Suprapubic skin (tissue), 4 donors: ENCODE measurements at regions not wholly inside any gene's neighbourhood (a gene's known extent, or its start where the extent isn't known, plus 50 kb on each side); places are given as distances from the start of the nearest gene placed in this dataset.

Experiments
- DNase-seq, 2 donors: peaks; one replicate each; pipeline ENCODE4 v3.0.0-alpha.2; 2019; ENCODE audit warnings: low spot score in 2 of 2
- H3K27ac ChIP-seq: fragments of 200-600 bp; sonication (generic); one replicate; pipeline ENCODE4 v1.5.1; 2019
- H3K27me3 ChIP-seq: fragments of 200-600 bp; sonication (generic); one replicate; pipeline ENCODE4 v1.5.1; 2019
- H3K36me3 ChIP-seq: fragments of 200-600 bp; sonication (generic); one replicate; pipeline ENCODE4 v1.5.1; 2019
- H3K4me1 ChIP-seq: fragments of 200-600 bp; sonication (generic); one replicate; pipeline ENCODE4 v1.5.1; 2019
- H3K4me3 ChIP-seq: fragments of 200-600 bp; sonication (generic); one replicate; pipeline ENCODE4 v1.5.1; 2019; ENCODE audit warnings: mild to moderate bottlenecking
- H3K9me3 ChIP-seq: fragments of 200-600 bp; sonication (generic); one replicate; pipeline ENCODE4 v1.5.1; 2019
- EP300 ChIP-seq: sonication (generic); formaldehyde crosslinking; IDR thresholded peaks from one replicate; pipeline ENCODE4 v1.6.1; 2017; ENCODE audit warnings: antibody characterized with exemption
- POLR2A ChIP-seq, 2 donors: fragments of 450-650 bp; IDR thresholded peaks; one replicate each; pipeline ENCODE4 v1.6.1; 2017; ENCODE audit warnings: antibody characterized with exemption in 2 of 2, mild to moderate bottlenecking in 2 of 2, moderate library complexity in 2 of 2
- POLR2AphosphoS5 ChIP-seq, 3 donors: sonication (generic); formaldehyde crosslinking; IDR thresholded peaks; one replicate each; pipeline ENCODE4 v1.6.1; 2017; ENCODE audit warnings: antibody characterized with exemption in 3 of 3
- WGBS: methylation state at CpG from one replicate; pipeline ENCODE4 v1.1.5; 2018; 5-methylcytosine and 5-hydroxymethylcytosine counted together
- TF ChIP-seq, protein P1 (sequence below), 2 donors: fragments of 200-600 bp in 1 of 2; fragments of 450-650 bp in 1 of 2; sonication (generic) in 1 of 2; IDR thresholded peaks; one replicate each; pipeline ENCODE4 v1.5.1; 2016 to 2019; ENCODE audit warnings: antibody characterized with exemption in 2 of 2, mild to moderate bottlenecking in 1 of 2, moderate library complexity in 1 of 2

DNA sequence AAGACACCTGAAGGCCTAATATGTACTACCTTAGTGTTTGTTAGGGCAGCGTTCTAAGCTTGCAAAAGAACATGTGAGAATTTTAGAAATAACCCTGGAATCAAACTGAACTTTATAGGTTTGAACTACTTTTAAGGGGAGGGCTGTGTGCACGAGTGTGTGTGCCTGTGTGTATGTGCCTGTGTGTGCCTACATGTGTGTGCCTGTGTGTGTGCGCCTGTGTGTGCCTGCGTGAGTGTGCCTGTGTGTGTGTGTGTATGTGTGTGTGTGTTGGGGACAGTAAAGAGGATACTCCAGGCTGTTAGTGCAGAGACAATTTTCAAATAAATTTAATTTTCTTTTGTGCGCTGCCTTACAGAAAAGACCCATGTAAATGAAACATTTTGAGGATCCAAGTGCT is 68.1 kb upstream of the WDR11 start:
- H3K27ac ChIP-seq: no peak overlapping the region

DNA sequence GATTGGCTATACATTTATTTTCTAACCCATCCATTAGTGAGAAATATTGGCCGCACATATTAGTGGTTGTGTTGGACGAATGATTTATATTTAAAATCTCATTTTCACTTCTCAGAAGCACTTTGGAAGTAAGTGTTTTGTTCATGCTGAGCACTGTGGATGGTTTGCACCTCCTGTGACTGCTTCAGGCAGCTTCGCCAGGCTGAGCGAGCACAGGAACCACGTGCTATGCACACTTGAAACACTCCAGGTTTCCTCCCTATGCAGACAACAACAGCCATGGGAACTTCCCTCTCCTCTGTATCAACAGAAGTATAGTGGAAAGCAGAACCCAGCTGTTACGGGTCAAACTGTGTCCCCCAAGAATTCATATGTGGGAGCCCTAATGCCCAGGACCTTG is 67.3 kb upstream of the WDR11 start:
- Histone ChIP-seq H3K4me3 (no peak overlapping the region), H3K27ac (no peak overlapping the region), H3K4me1 (no peaks in the 10 kb centered on the region), H3K36me3 (no peaks in the 10 kb centered on the region), H3K9me3 (no peaks in the 10 kb centered on the region), H3K27me3 (peaks cover under 1% of the 10 kb centered on the region)
- DNase-seq: no peak
- TF ChIP-seq, protein P1, sequence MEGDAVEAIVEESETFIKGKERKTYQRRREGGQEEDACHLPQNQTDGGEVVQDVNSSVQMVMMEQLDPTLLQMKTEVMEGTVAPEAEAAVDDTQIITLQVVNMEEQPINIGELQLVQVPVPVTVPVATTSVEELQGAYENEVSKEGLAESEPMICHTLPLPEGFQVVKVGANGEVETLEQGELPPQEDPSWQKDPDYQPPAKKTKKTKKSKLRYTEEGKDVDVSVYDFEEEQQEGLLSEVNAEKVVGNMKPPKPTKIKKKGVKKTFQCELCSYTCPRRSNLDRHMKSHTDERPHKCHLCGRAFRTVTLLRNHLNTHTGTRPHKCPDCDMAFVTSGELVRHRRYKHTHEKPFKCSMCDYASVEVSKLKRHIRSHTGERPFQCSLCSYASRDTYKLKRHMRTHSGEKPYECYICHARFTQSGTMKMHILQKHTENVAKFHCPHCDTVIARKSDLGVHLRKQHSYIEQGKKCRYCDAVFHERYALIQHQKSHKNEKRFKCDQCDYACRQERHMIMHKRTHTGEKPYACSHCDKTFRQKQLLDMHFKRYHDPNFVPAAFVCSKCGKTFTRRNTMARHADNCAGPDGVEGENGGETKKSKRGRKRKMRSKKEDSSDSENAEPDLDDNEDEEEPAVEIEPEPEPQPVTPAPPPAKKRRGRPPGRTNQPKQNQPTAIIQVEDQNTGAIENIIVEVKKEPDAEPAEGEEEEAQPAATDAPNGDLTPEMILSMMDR (IDR thresholded peaks at IDR 0.05): no peak
- TF ChIP-seq EP300: no peak
- 77% methylated on average over 6 of the region's 6 CpGs for WGBS

More for the DNA sequence above, 68.1 kb upstream of the WDR11 start:
- DNase-seq: no peak
- Histone ChIP-seq H3K4me1 (no peaks in the 10 kb centered on the region), H3K27me3 (peaks cover 4% of the 10 kb centered on the region), H3K36me3 (no peaks in the 10 kb centered on the region), H3K4me3 (no peak overlapping the region), H3K9me3 (no peaks in the 10 kb centered on the region)
- 73% methylated on average over 5 of the region's 5 CpGs for WGBS
- TF ChIP-seq, protein P1 (IDR thresholded peaks at IDR 0.05): no peak
- TF ChIP-seq EP300: no peak
- no peak for TF ChIP-seq POLR2AphosphoS5 (IDR thresholded peaks at IDR 0.05)
- no peak for TF ChIP-seq POLR2A (IDR thresholded peaks at IDR 0.05)

- Histone ChIP-seq H3K4me3 (no peak overlapping the region), H3K27me3 (no peaks in the 10 kb centered on the region), H3K36me3 (no peaks in the 10 kb centered on the region), H3K9me3 (no peaks in the 10 kb centered on the region), H3K27ac (no peak overlapping the region), H3K4me1 (peaks cover 3% of the 10 kb centered on the region)
- TF ChIP-seq, protein P1 (IDR thresholded peaks at IDR 0.05): no peak
- 71% methylated on average over 5 of the region's 5 CpGs for WGBS
- DNase-seq: no peak
Observed at GRCh38 chr10:120788771-120789170, 62.4 kb upstream of the WDR11 start.

- Histone ChIP-seq H3K27me3 (no peaks in the 10 kb centered on the region), H3K9me3 (no peaks in the 10 kb centered on the region), H3K4me1 (peaks cover 3% of the 10 kb centered on the region), H3K4me3 (no peak overlapping the region), H3K36me3 (no peaks in the 10 kb centered on the region), H3K27ac (no peak overlapping the region)
- no peak for DNase-seq
- 78% methylated on average over 5 of the region's 5 CpGs for WGBS
- TF ChIP-seq POLR2AphosphoS5 (IDR thresholded peaks at IDR 0.05) (no peak), EP300 (no peak), POLR2A (IDR thresholded peaks at IDR 0.05) (no peak)
- TF ChIP-seq, protein P1 (IDR thresholded peaks at IDR 0.05): no peak
Observed at GRCh38 chr10:120789303-120790203, 61.6 kb upstream of the WDR11 start.

DNA sequence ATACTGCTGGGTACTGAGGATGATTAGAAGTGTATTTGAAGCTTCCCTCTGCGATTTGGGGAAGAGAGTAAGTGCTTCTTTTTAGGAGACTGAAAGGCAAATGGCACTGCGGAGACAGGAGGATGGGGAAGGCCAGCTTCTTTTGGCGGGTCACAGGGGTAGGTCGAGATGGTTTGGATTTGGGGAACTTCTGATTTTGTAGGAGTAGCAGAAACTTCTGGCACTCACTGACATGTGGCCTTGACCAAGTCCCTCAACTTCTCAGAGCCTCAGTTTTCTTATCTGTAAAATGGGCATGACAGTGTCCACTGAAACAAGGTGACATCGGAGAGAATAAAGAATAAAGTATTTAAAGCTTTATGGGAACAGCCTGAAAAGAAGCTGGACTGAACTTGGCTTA is 59.8 kb upstream of the WDR11 start:
- Histone ChIP-seq H3K4me3 (no peak overlapping the region), H3K4me1 (peaks cover 3% of the 10 kb centered on the region)
- WGBS: 84% methylated on average over 5 of the region's 5 CpGs

More for the DNA sequence above, 59.8 kb upstream of the WDR11 start:
- H3K27ac ChIP-seq: no peak overlapping the region
- no peaks in the 10 kb centered on the region for H3K9me3 ChIP-seq
- no peaks in the 10 kb centered on the region for H3K36me3 ChIP-seq
- no peaks in the 10 kb centered on the region for H3K27me3 ChIP-seq
- no peak for DNase-seq
- TF ChIP-seq POLR2A (IDR thresholded peaks at IDR 0.05): no peak
- TF ChIP-seq EP300: no peak
- TF ChIP-seq, protein P1 (IDR thresholded peaks at IDR 0.05): no peak
- no peak for TF ChIP-seq POLR2AphosphoS5 (IDR thresholded peaks at IDR 0.05)
